ENCODE measurements at regions not wholly inside any gene's neighbourhood (a gene's known extent, or its start where the extent isn't known, plus 50 kb on each side); places are given as distances from the start of the nearest gene placed in this dataset.

GRCh38 chr2:41894563-41895333, 153.1 kb upstream of the PKDCC start:
- H3K4me3 ChIP-seq (ENCODE audit: low read depth, low read length), result no peak overlapping the region
- no peak for DNase-seq (ENCODE audit: low read depth)
- TF ChIP-seq CTCF (IDR thresholded peaks at IDR 0.05; ENCODE audit: insufficient read depth, low read depth, low read length), result no peak

GRCh38 chr2:41895334-41895664, 152.5 kb upstream of the PKDCC start:
- no peak for DNase-seq (ENCODE audit: low read depth)
- TF ChIP-seq CTCF (IDR thresholded peaks at IDR 0.05; ENCODE audit: insufficient read depth, low read depth, low read length), result no peak
- H3K4me3 ChIP-seq (ENCODE audit: low read depth, low read length), result no peak overlapping the region

GRCh38 chr2:41896186-41896846, 151.5 kb upstream of the PKDCC start:
- TF ChIP-seq CTCF (IDR thresholded peaks at IDR 0.05; ENCODE audit: insufficient read depth, low read depth, low read length), result no peak
- H3K4me3 ChIP-seq (ENCODE audit: low read depth, low read length), result no peak overlapping the region
- DNase-seq (ENCODE audit: low read depth), result peak; percentile 91

- peak; percentile 88 for DNase-seq (ENCODE audit: low read depth)
- no peak for TF ChIP-seq CTCF (IDR thresholded peaks at IDR 0.05; ENCODE audit: insufficient read depth, low read depth, low read length)
- no peak overlapping the region for H3K4me3 ChIP-seq (ENCODE audit: low read depth, low read length)
Measured at GRCh38 chr2:41899189-41899588, 148.6 kb upstream of the PKDCC start.

- TF ChIP-seq CTCF (IDR thresholded peaks at IDR 0.05; ENCODE audit: insufficient read depth, low read depth, low read length), result no peak
- DNase-seq (ENCODE audit: low read depth), result no peak
- H3K4me3 ChIP-seq (ENCODE audit: low read depth, low read length), result no peak overlapping the region
Measured at GRCh38 chr2:41900101-41900577, 147.7 kb upstream of the PKDCC start.

GRCh38 chr2:41902897-41903296, 144.9 kb upstream of the PKDCC start:
- DNase-seq (ENCODE audit: low read depth), result no peak
- TF ChIP-seq CTCF (IDR thresholded peaks at IDR 0.05; ENCODE audit: insufficient read depth, low read depth, low read length), result no peak

More at GRCh38 chr2:41902897-41903296, 144.9 kb upstream of the PKDCC start:
- H3K4me3 ChIP-seq (ENCODE audit: low read depth, low read length), result no peak overlapping the region

Measured in fibroblast of villous mesenchyme (primary cell).